CD4-positive, alpha-beta T cell treated with Interleukin-15 for 1 hour (primary cell): ENCODE measurements at regions not wholly inside any gene's neighbourhood (a gene's known extent, or its start where the extent isn't known, plus 50 kb on each side); places are given as distances from the start of the nearest gene placed in this dataset.

Experiments
- DNase-seq: peaks from one replicate; pipeline ENCODE4 v3.0.0-alpha.2; 2020

GRCh38 chr16:35516551-35516950, 2057.1 kb downstream of the TP53TG3F start:
- DNase-seq, result no peak

- DNase-seq, result no peak
These were observed 2057.6 kb downstream of the TP53TG3F start for GRCh38 chr16:35516971-35517370.

GRCh38 chr16:35523991-35524390, 2064.6 kb downstream of the TP53TG3F start:
- no peak for DNase-seq

- no peak for DNase-seq
These were observed 2066.7 kb downstream of the TP53TG3F start for GRCh38 chr16:35525979-35526590.

- DNase-seq, result no peak
These were observed 2073.2 kb downstream of the TP53TG3F start for GRCh38 chr16:35532576-35532975.

- no peak for DNase-seq
These were observed 2074.3 kb downstream of the TP53TG3F start for GRCh38 chr16:35533683-35534082.

- DNase-seq, result no peak
These were observed 2084.1 kb downstream of the TP53TG3F start for GRCh38 chr16:35543486-35543885.

- DNase-seq, result no peak
These were observed 2093.4 kb downstream of the TP53TG3F start for GRCh38 chr16:35552763-35553162.

- no peak for DNase-seq
These were observed 2098.3 kb downstream of the TP53TG3F start for GRCh38 chr16:35557731-35558130.

GRCh38 chr16:35559911-35560636, 2100.7 kb downstream of the TP53TG3F start:
- DNase-seq, result no peak

GRCh38 chr16:35560637-35560984, 2101.2 kb downstream of the TP53TG3F start:
- no peak for DNase-seq

GRCh38 chr16:35561346-35561745, 2101.9 kb downstream of the TP53TG3F start:
- DNase-seq, result no peak

GRCh38 chr16:35562471-35562870, 2103.1 kb downstream of the TP53TG3F start:
- no peak for DNase-seq

GRCh38 chr16:35562919-35563318, 2103.5 kb downstream of the TP53TG3F start:
- no peak for DNase-seq

- no peak for DNase-seq
These were observed 2104.7 kb downstream of the TP53TG3F start for GRCh38 chr16:35564148-35564547.

- no peak for DNase-seq
These were observed 2105.5 kb downstream of the TP53TG3F start for GRCh38 chr16:35564889-35565288.

- DNase-seq, result no peak
These were observed 2106.2 kb downstream of the TP53TG3F start for GRCh38 chr16:35565626-35566025.

- DNase-seq, result no peak
These were observed 2110.0 kb downstream of the TP53TG3F start for GRCh38 chr16:35569413-35569812.

GRCh38 chr16:35570946-35571345, 2111.5 kb downstream of the TP53TG3F start:
- DNase-seq, result no peak

- no peak for DNase-seq
These were observed 2112.8 kb downstream of the TP53TG3F start for GRCh38 chr16:35572186-35572585.

- DNase-seq, result no peak
These were observed 2114.0 kb downstream of the TP53TG3F start for GRCh38 chr16:35573407-35573806.

GRCh38 chr16:35574011-35574410, 2114.6 kb downstream of the TP53TG3F start:
- no peak for DNase-seq

GRCh38 chr16:35574454-35575431, 2115.3 kb downstream of the TP53TG3F start:
- no peak for DNase-seq

GRCh38 chr16:35575432-35575821, 2116.0 kb downstream of the TP53TG3F start:
- DNase-seq, result no peak
